ENCODE measurements at regions not wholly inside any gene's neighbourhood (a gene's known extent, or its start where the extent isn't known, plus 50 kb on each side); places are given as distances from the start of the nearest gene placed in this dataset.

DNA sequence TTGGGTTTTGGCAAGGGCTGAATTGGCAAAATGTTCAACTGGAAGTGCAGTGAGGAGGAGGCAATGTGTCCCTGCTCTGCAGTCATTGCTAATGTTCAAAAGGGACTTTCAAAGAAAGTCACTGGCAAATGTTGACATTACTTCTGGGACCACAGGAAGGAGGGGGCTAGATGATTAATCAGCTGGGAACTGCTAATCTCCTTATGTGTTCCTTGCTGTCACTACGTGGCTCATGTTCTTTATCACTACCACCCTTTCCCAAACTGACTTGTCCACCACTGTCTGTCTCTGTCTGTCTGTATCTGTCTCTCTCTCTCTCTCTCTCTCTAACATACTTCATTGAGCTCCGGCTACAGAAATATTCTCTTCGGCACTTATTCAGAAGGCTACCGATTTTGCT, 86.9 kb upstream of the MTPN start:
- TF ChIP-seq, protein P1, sequence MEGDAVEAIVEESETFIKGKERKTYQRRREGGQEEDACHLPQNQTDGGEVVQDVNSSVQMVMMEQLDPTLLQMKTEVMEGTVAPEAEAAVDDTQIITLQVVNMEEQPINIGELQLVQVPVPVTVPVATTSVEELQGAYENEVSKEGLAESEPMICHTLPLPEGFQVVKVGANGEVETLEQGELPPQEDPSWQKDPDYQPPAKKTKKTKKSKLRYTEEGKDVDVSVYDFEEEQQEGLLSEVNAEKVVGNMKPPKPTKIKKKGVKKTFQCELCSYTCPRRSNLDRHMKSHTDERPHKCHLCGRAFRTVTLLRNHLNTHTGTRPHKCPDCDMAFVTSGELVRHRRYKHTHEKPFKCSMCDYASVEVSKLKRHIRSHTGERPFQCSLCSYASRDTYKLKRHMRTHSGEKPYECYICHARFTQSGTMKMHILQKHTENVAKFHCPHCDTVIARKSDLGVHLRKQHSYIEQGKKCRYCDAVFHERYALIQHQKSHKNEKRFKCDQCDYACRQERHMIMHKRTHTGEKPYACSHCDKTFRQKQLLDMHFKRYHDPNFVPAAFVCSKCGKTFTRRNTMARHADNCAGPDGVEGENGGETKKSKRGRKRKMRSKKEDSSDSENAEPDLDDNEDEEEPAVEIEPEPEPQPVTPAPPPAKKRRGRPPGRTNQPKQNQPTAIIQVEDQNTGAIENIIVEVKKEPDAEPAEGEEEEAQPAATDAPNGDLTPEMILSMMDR (IDR thresholded peaks at IDR 0.05; ENCODE audit: poor library complexity), result no peak
- no peak for TF ChIP-seq EZH2 (IDR thresholded peaks at IDR 0.05; ENCODE audit: borderline replicate concordance)
